ENCODE measurements at regions not wholly inside any gene's neighbourhood (a gene's known extent, or its start where the extent isn't known, plus 50 kb on each side); places are given as distances from the start of the nearest gene placed in this dataset.

DNA sequence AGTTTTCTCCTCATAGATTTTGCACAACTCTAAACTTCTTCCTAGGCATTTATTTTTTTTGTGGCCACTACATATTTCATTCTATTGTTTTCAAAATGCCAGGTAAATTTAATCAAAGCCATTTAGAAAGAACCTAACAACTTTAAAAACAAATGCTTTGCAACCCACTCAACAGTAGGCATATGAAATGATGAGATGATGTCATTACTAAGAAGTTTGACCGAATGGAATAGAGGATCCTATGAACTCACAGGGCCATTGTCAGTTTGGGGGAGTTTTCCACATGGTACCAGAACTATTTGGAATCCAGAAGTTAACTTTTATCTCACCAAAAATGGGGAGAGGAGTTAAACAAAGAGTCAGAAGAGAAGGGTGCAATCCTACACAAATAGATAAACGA, 100.7 kb upstream of the INHBA start:
- DNase-seq (ENCODE audit: low read depth), result no peak
- TF ChIP-seq CTCF (IDR thresholded peaks at IDR 0.05; ENCODE audit: control insufficient read depth, insufficient read depth, low read depth, low read length, missing control alignments), result no peak
- H3K4me3 ChIP-seq (ENCODE audit: control insufficient read depth, low read depth, low read length), result no peak overlapping the region

GRCh38 chr7:41796331-41796730, 93.4 kb upstream of the INHBA start:
- TF ChIP-seq CTCF (IDR thresholded peaks at IDR 0.05; ENCODE audit: control insufficient read depth, insufficient read depth, low read depth, low read length, missing control alignments), result no peak
- no peak for DNase-seq (ENCODE audit: low read depth)
- no peak overlapping the region for H3K4me3 ChIP-seq (ENCODE audit: control insufficient read depth, low read depth, low read length)

GRCh38 chr7:41795276-41795833, 92.5 kb upstream of the INHBA start:
- DNase-seq (ENCODE audit: low read depth), result no peak
- H3K4me3 ChIP-seq (ENCODE audit: control insufficient read depth, low read depth, low read length), result no peak overlapping the region
- no peak for TF ChIP-seq CTCF (IDR thresholded peaks at IDR 0.05; ENCODE audit: control insufficient read depth, insufficient read depth, low read depth, low read length, missing control alignments)

GRCh38 chr7:41793556-41793955, 90.7 kb upstream of the INHBA start:
- H3K4me3 ChIP-seq (ENCODE audit: control insufficient read depth, low read depth, low read length), result no peak overlapping the region
- TF ChIP-seq CTCF (IDR thresholded peaks at IDR 0.05; ENCODE audit: control insufficient read depth, insufficient read depth, low read depth, low read length, missing control alignments), result no peak
- no peak for DNase-seq (ENCODE audit: low read depth)

DNA sequence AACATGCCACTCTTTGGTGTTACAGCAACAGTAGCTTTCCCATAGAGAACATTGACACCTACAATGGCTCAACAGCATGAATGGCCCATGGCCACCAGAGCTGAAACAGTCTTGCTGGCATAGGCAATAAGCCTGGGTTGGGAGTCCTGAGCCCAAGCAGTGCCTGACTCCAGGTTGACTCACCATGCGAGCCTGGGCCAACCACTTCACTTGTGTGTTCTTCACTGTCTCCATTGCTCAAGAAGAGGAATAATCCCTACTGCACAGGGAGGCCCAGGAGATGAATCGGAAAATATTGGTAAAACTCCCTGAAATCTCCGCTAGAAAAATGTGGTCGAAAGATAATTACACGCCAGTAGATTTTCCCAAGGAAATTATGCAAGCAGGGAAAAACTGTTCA, 89.2 kb upstream of the INHBA start:
- no peak overlapping the region for H3K4me3 ChIP-seq (ENCODE audit: control insufficient read depth, low read depth, low read length)
- peak; percentile 17 for DNase-seq (ENCODE audit: low read depth)
- TF ChIP-seq CTCF (IDR thresholded peaks at IDR 0.05; ENCODE audit: control insufficient read depth, insufficient read depth, low read depth, low read length, missing control alignments), result no peak

DNA sequence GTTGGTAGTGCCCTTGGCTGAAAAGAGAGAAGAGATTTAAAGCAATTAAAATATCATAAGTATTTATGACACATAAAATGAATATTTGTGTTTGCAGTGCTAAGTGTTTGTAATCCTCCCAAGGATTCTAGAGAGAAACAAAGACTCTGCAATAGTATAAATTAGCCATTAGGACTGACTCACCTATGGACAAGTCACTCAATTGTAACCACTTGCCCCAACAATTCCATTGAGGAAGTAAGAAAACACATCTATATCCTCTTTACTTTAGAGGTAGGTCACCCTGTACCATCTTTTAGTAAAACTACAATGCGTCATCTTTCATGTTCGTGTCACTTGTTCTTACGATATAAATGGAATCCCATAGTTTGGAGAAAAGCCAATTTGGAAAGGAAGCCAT, 85.7 kb upstream of the INHBA start:
- no peak for DNase-seq (ENCODE audit: low read depth)
- no peak for TF ChIP-seq CTCF (IDR thresholded peaks at IDR 0.05; ENCODE audit: control insufficient read depth, insufficient read depth, low read depth, low read length, missing control alignments)
- H3K4me3 ChIP-seq (ENCODE audit: control insufficient read depth, low read depth, low read length), result no peak overlapping the region
